ENCODE measurements at regions not wholly inside any gene's neighbourhood (a gene's known extent, or its start where the extent isn't known, plus 50 kb on each side); places are given as distances from the start of the nearest gene placed in this dataset.

- no peak for FAIRE-seq
- DNase-seq (ENCODE audit: insufficient read length, low spot score), result no peak
- TF ChIP-seq, protein P1, sequence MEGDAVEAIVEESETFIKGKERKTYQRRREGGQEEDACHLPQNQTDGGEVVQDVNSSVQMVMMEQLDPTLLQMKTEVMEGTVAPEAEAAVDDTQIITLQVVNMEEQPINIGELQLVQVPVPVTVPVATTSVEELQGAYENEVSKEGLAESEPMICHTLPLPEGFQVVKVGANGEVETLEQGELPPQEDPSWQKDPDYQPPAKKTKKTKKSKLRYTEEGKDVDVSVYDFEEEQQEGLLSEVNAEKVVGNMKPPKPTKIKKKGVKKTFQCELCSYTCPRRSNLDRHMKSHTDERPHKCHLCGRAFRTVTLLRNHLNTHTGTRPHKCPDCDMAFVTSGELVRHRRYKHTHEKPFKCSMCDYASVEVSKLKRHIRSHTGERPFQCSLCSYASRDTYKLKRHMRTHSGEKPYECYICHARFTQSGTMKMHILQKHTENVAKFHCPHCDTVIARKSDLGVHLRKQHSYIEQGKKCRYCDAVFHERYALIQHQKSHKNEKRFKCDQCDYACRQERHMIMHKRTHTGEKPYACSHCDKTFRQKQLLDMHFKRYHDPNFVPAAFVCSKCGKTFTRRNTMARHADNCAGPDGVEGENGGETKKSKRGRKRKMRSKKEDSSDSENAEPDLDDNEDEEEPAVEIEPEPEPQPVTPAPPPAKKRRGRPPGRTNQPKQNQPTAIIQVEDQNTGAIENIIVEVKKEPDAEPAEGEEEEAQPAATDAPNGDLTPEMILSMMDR (IDR thresholded peaks at IDR 0.05; ENCODE audit: insufficient read depth, missing control alignments), result no peak
Observed at GRCh38 chr3:150084128-150084527, 113.4 kb upstream of the PFN2 start.

- FAIRE-seq (no peak), DNase-seq (ENCODE audit: insufficient read length, low spot score) (no peak)
- TF ChIP-seq, protein P1 (IDR thresholded peaks at IDR 0.05; ENCODE audit: insufficient read depth, missing control alignments), result no peak
Observed at GRCh38 chr3:150083655-150084042, 113.0 kb upstream of the PFN2 start.

- no peak for FAIRE-seq
- DNase-seq (ENCODE audit: insufficient read length, low spot score), result no peak
- TF ChIP-seq, protein P1 (IDR thresholded peaks at IDR 0.05; ENCODE audit: insufficient read depth, missing control alignments), result no peak
Observed at GRCh38 chr3:150082898-150083654, 112.4 kb upstream of the PFN2 start.

DNA sequence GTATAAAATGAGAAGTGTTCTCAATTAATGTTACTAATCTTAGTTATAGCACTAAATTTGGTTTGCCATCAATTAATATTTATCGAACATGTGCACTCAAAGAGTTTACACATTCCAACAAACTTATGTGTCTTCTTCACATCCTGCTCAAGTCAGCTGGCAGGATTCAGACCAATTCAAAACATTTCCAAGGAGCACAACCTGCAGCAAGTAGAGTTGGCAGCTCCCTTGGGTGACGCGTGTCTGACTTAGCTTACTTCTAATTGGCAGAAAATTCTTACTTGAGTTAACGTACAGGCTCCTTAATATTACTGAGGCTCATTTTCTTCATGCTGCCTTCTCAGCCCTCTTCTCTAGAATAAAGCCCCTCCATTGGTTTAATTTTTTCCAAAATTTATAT, 110.4 kb upstream of the PFN2 start:
- DNase-seq (ENCODE audit: insufficient read length, low spot score) (no peak), FAIRE-seq (no peak)
- TF ChIP-seq, protein P1 (IDR thresholded peaks at IDR 0.05; ENCODE audit: insufficient read depth, missing control alignments), result no peak

- no peak for DNase-seq (ENCODE audit: insufficient read length, low spot score)
- TF ChIP-seq, protein P1 (IDR thresholded peaks at IDR 0.05; ENCODE audit: insufficient read depth, missing control alignments), result no peak
- FAIRE-seq, result no peak
Observed at GRCh38 chr3:150080058-150080730, 109.5 kb upstream of the PFN2 start.

- FAIRE-seq, result no peak
Observed at GRCh38 chr3:150079029-150079739, 108.5 kb upstream of the PFN2 start.

More at GRCh38 chr3:150079029-150079739, 108.5 kb upstream of the PFN2 start:
- no peak for DNase-seq (ENCODE audit: insufficient read length, low spot score)
- TF ChIP-seq, protein P1 (IDR thresholded peaks at IDR 0.05; ENCODE audit: insufficient read depth, missing control alignments), result no peak

Measured in D721Med (cell line).